ENCODE measurements at regions not wholly inside any gene's neighbourhood (a gene's known extent, or its start where the extent isn't known, plus 50 kb on each side); places are given as distances from the start of the nearest gene placed in this dataset.
"Not testable (repeated sequence)": the region's sequence is repeated elsewhere in the genome, so short reads cannot be mapped to it uniquely, and the experiment has no call there.

GRCh38 chr3:34066328-34066727 lies 267.9 kb downstream of the PDCD6IP start:
- no peak for DNase-seq

DNA sequence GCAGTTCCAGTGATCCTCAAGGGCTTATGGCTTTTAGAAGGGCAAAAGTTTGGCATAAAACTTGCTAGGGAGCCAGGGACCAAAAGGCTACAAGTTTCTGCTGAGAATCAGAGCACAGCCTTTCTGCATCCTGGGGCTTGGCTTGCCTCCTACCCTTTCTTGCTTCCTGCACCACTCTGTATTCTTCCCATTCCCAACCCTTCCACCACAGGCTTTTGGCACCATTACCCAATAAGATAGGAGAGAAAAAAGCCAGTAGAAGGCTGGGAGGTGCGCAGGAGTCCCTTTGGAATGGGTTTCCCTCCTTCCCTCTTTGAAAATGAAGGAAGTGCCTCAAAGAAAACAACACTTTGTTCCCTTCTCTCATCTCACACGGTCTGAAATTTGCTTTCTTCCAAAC lies 268.6 kb downstream of the PDCD6IP start:
- no peak for DNase-seq

DNA sequence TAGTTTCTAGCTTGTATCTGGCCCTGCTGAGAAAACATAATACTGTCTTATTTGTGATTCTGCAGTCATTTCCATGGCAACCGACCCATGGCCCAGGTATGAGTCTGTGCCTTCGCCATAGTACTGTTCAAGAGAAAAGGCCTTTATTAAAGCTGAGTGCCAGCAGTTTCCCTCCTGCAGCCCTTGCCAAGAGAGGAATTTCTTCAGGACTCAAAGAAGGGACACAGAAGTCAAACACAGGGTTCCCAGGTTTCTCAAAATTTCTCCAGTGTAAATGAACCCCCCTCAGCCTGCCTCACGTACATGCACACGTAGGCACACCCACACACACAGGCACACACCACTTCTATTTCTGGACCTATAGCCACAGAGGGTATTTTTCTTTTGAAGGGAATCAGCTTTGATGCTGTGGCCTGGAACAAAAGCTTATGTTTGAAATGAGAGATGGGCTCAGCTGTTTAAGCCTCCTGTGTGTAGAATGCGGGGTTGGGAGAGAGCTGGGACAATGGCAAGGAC lies 269.2 kb downstream of the PDCD6IP start:
- DNase-seq, result no peak

DNA sequence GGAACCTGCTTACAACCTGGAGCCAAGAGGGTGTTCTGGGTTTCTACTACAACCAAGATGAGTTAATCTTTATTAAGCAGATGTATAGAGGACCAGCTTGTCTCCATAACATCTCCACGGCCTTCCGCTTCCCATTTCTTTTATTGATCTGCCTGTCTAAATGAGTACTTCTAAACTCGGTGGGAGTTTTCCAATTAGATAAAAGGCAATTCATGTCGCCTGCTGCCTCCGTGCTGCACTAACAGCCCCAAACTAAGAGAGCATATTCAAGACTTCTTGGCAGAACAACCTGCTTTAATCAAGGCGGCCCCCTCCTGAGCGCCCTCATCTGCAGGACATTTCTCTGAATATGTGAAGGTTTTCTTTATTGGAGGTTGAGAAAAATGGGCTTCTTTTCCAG lies 270.1 kb downstream of the PDCD6IP start:
- no peak for DNase-seq

GRCh38 chr3:34070831-34071585 lies 272.6 kb downstream of the PDCD6IP start:
- DNase-seq, result no peak

- DNase-seq, result no peak
These were observed 273.9 kb downstream of the PDCD6IP start for GRCh38 chr3:34072297-34072696.

DNA sequence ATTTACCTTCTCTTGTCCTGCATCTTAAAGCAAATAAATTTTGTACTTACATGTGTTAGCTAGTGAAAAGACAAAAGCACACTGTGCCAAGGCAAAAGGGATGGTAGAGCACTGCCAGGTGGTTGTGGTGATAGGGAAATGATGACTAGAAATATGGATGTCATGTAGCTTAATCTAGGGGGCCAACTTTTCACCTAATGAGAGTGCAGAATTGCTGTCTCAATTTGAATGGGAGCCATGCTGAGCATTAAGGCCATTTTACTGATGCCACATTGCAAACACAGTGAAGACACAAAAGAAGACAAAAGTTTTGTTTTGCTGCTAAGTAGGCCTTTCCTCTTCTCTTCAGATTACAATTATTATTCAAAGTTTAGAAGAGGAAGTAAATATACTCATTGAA lies 274.7 kb downstream of the PDCD6IP start:
- no peak for DNase-seq

GRCh38 chr3:34073961-34074360 lies 275.5 kb downstream of the PDCD6IP start:
- no peak for DNase-seq

- no peak for DNase-seq
These were observed 277.5 kb downstream of the PDCD6IP start for GRCh38 chr3:34075975-34076374.

DNA sequence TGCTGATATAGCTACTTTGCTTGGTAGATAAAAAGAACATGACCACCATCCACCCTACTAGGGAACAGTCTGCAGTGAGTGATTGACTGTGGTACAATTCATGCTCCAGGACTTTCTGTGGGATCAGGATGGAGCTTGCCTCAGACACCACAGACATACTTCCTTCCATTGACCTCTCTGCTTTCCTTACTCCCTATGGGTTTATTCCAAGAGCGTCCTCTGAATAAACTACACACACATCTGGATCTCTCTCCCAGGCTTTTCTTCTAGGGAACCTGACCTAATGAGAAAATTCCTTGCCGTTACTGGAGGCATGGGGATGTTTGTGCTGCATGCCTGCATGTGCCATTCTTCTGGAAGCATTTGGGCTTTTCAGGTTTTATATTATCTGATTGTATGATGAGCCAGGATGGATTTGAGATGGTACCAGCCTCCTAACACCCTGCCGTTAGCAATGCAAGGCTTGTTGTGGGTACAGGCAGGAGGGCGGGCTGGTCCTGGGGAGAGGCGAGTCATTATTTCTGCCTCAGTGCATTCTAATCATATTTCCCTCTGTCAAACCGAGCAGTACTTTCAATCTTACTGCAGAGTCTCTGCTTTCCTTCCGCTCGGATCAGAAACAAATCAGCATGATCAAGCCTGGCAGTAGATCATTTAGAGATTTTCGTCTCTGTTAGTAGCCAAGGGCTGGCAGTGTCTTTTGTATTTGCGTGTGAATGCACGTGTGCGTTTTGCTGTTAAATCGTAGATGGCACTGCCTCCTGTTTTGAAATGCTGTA lies 279.2 kb downstream of the PDCD6IP start:
- no peak for DNase-seq

- DNase-seq, result no peak
These were observed 280.0 kb downstream of the PDCD6IP start for GRCh38 chr3:34078418-34078817.

- not testable (repeated sequence) for DNase-seq
These were observed 281.4 kb downstream of the PDCD6IP start for GRCh38 chr3:34079849-34080248.

DNA sequence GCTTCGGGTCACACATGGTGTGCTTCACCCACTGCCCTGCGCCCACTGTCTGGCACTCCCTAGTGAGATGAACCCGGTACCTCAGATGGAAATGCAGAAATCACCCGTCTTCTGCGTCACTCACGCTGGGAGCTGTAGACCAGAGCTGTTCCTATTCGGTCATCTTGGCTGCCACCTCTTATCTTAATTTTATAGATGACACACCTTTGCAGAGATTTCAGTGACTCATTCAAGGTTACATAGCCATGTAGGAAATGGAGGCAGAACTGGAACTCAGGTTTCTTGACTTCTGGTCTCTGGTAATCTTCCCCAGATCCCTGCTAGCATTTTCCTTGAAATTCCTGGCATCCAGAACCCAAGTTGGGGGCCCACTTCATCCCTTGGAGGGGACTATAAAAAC lies 291.9 kb downstream of the PDCD6IP start:
- DNase-seq, result not testable (repeated sequence)

DNA sequence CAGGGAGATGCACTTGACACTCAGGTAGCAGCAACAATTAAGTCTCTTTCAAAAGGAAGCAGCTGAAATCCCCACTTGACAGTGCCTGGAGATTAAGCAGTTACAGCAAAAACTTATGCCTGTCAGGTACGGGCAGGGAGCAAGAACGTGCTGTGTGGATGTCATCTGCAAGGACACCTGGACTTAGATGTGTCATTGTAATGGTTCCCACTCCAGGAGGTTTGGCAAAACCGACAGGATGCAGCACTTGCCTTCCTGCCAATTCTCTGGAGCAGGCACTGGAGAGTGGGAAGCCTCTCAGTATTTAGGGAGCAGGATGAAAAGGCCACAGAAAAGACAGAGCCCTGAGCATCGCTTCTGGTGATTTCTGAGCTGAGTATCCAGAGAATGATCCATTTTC lies 292.4 kb downstream of the PDCD6IP start:
- no peak for DNase-seq

GRCh38 chr3:34094280-34094679 lies 295.9 kb downstream of the PDCD6IP start:
- not testable (repeated sequence) for DNase-seq

DNA sequence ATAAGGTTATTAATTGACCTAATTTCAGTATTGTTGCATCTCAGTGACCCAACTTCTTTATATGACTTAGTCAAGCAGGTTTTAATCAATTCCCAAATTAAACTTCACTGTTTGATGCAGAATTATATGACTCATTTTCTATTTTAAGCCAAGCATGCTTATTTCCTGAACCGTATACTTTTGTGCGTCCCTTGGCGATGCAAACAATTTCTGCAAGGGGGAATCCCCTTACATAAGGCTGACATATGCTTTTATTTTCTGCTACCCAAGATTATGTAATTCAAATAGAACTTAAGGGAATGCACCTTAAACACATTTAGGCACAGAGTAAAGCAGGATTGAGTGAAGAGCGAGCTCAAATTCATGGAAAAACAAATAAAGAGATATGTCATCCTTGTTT lies 303.9 kb downstream of the PDCD6IP start:
- DNase-seq, result peak in 1 of 4 experiments; percentile 12

- no peak for DNase-seq
These were observed 307.9 kb downstream of the PDCD6IP start for GRCh38 chr3:34106379-34106778.

GRCh38 chr3:34106879-34107278 lies 308.4 kb downstream of the PDCD6IP start:
- peak; percentile 60 to 74 (median 67) for DNase-seq

GRCh38 chr3:34107669-34108068 lies 309.2 kb downstream of the PDCD6IP start:
- peak in 2 of 4 experiments; percentile 11 to 31 for DNase-seq

- DNase-seq, result no peak
These were observed 310.6 kb downstream of the PDCD6IP start for GRCh38 chr3:34109021-34109420.

- peak; percentile 27 to 62 (median 47) for DNase-seq
These were observed 311.4 kb downstream of the PDCD6IP start for GRCh38 chr3:34109846-34110245.

DNA sequence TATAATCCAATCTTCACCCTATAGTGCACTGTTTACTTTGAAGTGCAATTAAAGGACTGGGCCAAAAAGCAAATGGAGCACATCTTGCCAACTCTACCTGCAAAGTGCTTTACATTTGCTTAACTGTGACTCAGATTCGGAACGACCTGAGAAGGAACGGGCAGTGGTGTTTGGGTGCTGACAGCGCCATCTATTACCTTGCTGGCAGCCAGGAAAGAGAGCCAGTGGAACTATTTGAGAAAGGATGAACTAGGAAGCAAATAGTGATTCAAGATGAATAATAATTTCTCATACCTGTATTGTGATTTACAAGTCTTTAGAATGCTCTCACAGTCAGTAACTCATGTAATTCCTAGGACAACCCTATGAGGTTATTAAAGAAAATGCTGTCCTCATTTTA lies 312.9 kb downstream of the PDCD6IP start:
- no peak for DNase-seq

DNA sequence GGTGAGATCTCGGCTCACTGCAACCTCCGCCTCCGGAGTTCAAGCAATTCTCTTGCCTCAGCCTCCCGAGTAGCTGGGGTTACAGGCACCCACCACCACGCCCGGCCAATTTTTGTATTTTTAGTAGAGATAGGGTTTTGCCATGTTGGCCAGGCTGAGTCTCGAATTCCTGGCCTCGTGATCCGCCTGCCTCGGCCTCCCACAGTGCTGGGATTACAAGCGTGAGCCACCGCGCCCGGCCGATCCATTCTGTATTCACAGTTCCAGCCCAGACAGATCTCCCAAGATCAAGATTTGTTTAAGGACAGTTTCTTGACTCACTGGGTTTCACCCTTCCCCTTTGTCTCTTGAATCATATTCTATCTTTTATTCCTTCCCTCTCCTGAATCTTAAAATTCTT lies 313.8 kb downstream of the PDCD6IP start:
- not testable (repeated sequence) for DNase-seq

DNA sequence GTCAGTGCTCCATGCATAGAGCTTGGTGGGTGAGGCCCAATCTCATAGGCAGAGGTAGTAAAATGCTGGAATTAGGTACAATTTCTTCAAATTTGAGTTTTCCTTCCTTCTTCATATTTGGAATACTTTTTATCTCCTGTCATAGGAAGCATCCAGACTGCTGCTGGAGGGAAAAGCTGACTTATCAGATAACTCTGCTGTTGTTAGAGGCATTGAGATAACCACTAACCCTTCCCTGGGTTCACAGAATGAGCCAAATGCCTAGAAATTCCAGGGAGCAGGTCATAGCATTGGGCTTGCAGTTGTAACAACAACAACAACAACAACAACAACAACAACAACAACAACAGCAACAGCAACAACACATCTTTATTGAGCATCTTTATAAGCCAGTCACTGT lies 332.7 kb downstream of the PDCD6IP start:
- DNase-seq, result no peak
